ENCODE measurements at regions not wholly inside any gene's neighbourhood (a gene's known extent, or its start where the extent isn't known, plus 50 kb on each side); places are given as distances from the start of the nearest gene placed in this dataset.

GRCh38 chr4:120329386-120329785, 262.7 kb upstream of the MAD2L1 start:
- TF ChIP-seq CTCF (IDR thresholded peaks at IDR 0.05) (no peak), POLR2A (IDR thresholded peaks at IDR 0.05) (no peak)
